RWPE1 (cell line): ENCODE measurements at regions not wholly inside any gene's neighbourhood (a gene's known extent, or its start where the extent isn't known, plus 50 kb on each side); places are given as distances from the start of the nearest gene placed in this dataset.
"Not testable (repeated sequence)": the region's sequence is repeated elsewhere in the genome, so short reads cannot be mapped to it uniquely, and the experiment has no call there.

Experiments
- CTCF ChIA-PET: fragments of 350-600 bp; sonication (Branson Sonifier 250); formaldehyde crosslinking; extraction: SDS; loops from one replicate; lab custom pipeline; 2021; lab: Yijun Ruan, JAX
- POLR2A ChIA-PET: fragments of 400-600 bp; formaldehyde crosslinking; extraction: SDS; loops from one replicate; lab custom pipeline; 2020; ENCODE audit warnings: antibody characterized with exemption; ENCODE audit not compliant: low non-redundant PET; lab: Yijun Ruan, JAX
- DNase-seq: peaks from one replicate; pipeline ENCODE4 v3.0.0; 2012; ENCODE audit warnings: low spot score
- H3K27ac ChIP-seq: fragments of 450-650 bp; 2 replicates; pipeline ENCODE4 v1.5.1; 2017
- TF ChIP-seq, protein P1 (sequence below): fragments of 450-650 bp; conservative IDR thresholded peaks from 2 replicates; pipeline ENCODE4 v1.5.1; 2017; ENCODE audit warnings: low read depth, mild to moderate bottlenecking

DNA sequence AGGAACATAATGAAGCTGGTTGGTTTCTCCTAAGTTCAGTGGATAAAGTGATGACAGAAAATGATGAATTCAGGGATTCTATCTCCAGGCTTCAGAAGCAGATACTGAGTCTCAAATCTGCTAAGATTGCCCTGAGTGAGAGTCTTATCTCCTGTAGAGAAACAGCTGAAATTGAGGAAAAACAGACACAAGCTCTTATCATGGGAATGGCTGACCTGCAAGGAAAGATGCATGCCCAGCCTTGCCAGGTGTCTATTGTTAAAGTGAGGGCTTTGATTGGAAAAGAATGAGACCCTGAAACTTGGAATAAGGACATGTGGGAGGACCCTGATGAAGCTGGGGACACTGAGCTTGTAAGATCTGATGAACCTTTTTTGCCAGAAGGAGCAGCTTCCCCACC, 100.3 kb downstream of the DNAJB9 start:
- TF ChIP-seq, protein P1, sequence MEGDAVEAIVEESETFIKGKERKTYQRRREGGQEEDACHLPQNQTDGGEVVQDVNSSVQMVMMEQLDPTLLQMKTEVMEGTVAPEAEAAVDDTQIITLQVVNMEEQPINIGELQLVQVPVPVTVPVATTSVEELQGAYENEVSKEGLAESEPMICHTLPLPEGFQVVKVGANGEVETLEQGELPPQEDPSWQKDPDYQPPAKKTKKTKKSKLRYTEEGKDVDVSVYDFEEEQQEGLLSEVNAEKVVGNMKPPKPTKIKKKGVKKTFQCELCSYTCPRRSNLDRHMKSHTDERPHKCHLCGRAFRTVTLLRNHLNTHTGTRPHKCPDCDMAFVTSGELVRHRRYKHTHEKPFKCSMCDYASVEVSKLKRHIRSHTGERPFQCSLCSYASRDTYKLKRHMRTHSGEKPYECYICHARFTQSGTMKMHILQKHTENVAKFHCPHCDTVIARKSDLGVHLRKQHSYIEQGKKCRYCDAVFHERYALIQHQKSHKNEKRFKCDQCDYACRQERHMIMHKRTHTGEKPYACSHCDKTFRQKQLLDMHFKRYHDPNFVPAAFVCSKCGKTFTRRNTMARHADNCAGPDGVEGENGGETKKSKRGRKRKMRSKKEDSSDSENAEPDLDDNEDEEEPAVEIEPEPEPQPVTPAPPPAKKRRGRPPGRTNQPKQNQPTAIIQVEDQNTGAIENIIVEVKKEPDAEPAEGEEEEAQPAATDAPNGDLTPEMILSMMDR, result no peak
- no peak for DNase-seq
- H3K27ac ChIP-seq, result no peak overlapping the region
- ChIA-PET POLR2A (no interaction called here), CTCF (no interaction called here)

DNA sequence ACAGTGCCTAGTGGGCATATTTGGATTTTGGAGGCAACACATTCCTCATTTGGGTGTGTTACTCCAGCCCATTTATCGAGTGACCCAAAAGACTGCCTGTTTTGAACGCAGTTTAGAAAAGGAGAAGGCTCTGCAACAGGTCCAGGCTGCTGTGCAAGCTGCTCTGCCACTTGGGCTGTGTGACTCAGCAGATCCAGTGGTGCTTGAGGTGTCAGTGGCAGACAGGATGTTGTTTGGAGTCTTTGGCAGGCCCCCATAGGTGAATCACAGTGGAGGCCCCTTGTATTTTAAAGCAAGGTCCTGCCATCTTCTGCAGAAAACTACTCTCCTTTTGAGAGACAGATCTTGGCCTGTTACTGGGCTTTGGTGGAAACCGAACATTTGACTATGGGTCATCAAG, 104.0 kb downstream of the DNAJB9 start:
- CTCF ChIA-PET, DNase-seq, H3K27ac ChIP-seq, POLR2A ChIA-PET: not testable (repeated sequence)

DNA sequence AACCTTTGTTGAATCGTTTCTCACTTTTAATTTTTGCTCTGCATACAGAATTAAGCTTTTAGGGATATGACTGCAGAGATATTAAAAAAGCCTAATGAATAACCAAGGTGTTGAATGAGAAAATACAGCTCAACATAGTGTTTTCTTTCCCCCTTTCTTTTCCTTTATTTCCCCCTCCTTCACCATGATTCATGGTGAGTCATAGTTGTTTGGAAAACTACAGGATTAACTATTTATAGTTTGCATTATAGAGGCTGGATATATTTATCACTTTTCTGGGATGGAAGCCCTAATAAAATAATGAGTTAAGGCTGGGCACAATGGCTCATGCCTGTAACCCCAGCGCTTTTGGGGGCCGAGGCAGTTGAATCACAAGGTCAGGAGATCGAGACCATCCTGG, 115.0 kb downstream of the DNAJB9 start:
- no peak overlapping the region for H3K27ac ChIP-seq

DNA sequence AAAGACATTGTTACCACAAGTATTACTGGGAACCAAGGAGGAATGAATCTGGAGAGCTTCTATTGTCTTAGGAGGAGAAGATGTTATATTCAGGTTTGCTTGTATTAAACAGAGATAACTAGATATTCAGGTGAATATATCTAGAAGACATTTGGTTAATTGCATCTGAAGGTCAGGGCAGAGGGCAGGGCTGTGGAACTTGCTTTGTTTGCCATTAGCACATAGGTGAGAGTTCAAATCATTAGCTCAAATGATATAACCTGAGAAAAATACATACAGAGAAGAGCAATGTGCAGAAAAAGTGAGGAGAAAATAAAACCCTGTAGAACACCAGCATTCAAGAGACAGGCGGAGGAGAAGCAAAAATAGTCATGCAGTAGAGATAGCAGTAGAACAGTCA, 116.8 kb downstream of the DNAJB9 start:
- no peak for DNase-seq
- TF ChIP-seq, protein P1, result no peak
- ChIA-PET POLR2A (no interaction called here), CTCF (no interaction called here)
- no peak overlapping the region for H3K27ac ChIP-seq

More for the DNA sequence above, 115.0 kb downstream of the DNAJB9 start:
- peak; percentile 31 for DNase-seq
- ChIA-PET CTCF (no interaction called here), POLR2A (no interaction called here)
- TF ChIP-seq, protein P1, result no peak

DNA sequence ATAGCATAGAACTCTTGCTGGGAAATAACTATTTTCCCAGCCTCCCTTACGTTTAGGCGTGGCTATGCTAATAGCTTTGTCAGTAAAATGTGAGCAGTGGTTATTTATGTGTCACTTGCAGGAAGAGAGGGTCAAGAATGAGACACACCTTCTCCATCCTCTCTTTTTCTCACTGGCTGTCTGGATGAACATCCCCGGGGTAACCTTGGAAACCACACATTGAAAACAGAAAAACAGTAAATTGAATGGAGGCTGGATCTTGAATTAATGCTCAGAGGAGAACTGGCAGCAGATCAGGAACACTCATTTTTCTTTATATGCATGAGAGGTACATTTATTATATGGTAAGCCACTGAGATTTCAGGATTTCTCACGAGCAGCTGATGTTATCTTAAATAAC, 127.6 kb downstream of the DNAJB9 start:
- ChIA-PET CTCF (interaction anchor here (0.6 kb wide), 1 partner anchor 19 kb away, joined by 3 read pairs; no protein-coding TSS in a partner anchor), POLR2A (no interaction called here)
- DNase-seq, result no peak
- TF ChIP-seq, protein P1, result no peak
- H3K27ac ChIP-seq, result no peak overlapping the region

DNA sequence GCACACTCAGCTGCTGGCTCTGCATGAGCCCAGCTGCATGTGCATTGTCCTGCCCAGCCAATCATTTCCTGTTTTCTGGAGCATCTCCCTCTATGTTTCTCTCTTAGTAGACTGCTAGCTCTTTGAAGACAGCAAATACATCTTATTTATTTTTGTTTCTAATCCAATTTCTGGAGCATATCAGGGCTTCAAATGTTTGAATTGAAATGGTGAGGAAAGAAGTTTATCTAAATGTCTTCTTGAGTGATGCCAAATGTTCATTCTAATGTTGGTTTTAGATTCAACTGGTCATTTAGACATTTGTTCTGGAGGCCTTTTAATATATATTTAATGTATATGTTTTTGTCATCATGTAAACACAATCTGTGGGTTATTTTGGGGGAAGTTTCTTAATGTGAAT, 141.9 kb downstream of the DNAJB9 start:
- CTCF ChIA-PET, result no interaction called here
- DNase-seq, result no peak
- POLR2A ChIA-PET, result no interaction called here
- TF ChIP-seq, protein P1, result no peak
- no peak overlapping the region for H3K27ac ChIP-seq

DNA sequence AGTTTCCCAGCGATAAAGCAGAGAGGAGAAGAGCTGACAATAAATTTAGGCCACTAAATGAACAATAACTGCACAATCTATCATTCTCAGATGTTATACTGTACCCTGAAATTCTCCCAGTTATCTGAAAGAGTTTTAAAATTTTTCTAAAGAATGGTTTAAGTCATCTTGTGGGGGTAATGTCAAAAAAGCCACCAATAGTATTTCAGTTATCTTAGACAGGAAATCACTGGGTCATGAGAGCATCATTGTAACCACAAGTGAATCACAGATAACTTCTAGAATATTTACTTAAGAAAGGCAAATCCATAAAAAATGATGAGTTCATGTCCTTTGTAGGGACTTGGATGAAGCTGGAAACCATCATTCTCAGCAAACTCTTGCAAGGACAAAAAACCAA, 147.1 kb downstream of the DNAJB9 start:
- TF ChIP-seq, protein P1, result no peak
- ChIA-PET CTCF (no interaction called here), POLR2A (no interaction called here)
- DNase-seq, result no peak
- H3K27ac ChIP-seq, result no peak overlapping the region
